H1 (cell line): ENCODE measurements at regions not wholly inside any gene's neighbourhood (a gene's known extent, or its start where the extent isn't known, plus 50 kb on each side); places are given as distances from the start of the nearest gene placed in this dataset.

ENCODE experiments used
- CTCF ChIA-PET: fragments of 300-600 bp; sonication (Branson Sonifier 250); formaldehyde crosslinking; loops from one replicate; lab custom pipeline; 2021; ENCODE audit not compliant: partially characterized antibody; lab: Charles Lee
- POLR2A ChIA-PET: fragments of 300-600 bp; sonication (Branson Sonifier 250); formaldehyde crosslinking; loops from one replicate; lab custom pipeline; 2021; ENCODE audit warnings: inconsistent platforms; ENCODE audit not compliant: partially characterized antibody; lab: Charles Lee
- DNase-seq, 2 experiments: peaks; one replicate each; pipeline versions ENCODE4 v3.0.0 to v3.0.0-alpha.2; 2010 to 2022; ENCODE audit warnings: low spot score in 2 of 2, low read depth in 1 of 2, mixed read lengths in 1 of 2
- FAIRE-seq: peaks from 2 replicates; lab custom pipeline; 2011; peaks lifted over from hg19 to GRCh38; lab: Jason Lieb, UNC
- H2AFZ ChIP-seq: 2 replicates; pipeline ENCODE4 v1.8.1; 2012; ENCODE audit warnings: low read length, inconsistent platforms
- H2AK5ac ChIP-seq: 2 replicates; pipeline ENCODE4 v1.6.1; 2013; ENCODE audit warnings: low read depth, low read length
- H2BK120ac ChIP-seq: replicated peaks from 2 replicates; pipeline ENCODE3; 2013; ENCODE audit warnings: low read depth, low read length, inconsistent platforms
- H2BK12ac ChIP-seq: 2 replicates; pipeline ENCODE4 v1.6.1; 2013; ENCODE audit warnings: low read depth, low read length
- H2BK15ac ChIP-seq: 2 replicates; pipeline ENCODE4 v1.6.1; 2013; ENCODE audit warnings: low read length
- H2BK20ac ChIP-seq: 2 replicates; pipeline ENCODE4 v1.6.1; 2013; ENCODE audit warnings: low read length
- H2BK5ac ChIP-seq: 2 replicates; pipeline ENCODE4 v1.6.1; 2013; ENCODE audit warnings: low read depth, low read length
- H3K14ac ChIP-seq: 2 replicates; pipeline ENCODE4 v1.6.1; 2013; ENCODE audit warnings: inconsistent platforms; ENCODE audit not compliant: insufficient read length
- H3K18ac ChIP-seq: 2 replicates; pipeline ENCODE4 v1.6.1; 2013; ENCODE audit warnings: low read length; ENCODE audit errors: extremely low read depth
- H3K23ac ChIP-seq: 2 replicates; pipeline ENCODE4 v1.6.1; 2013; ENCODE audit warnings: inconsistent platforms; ENCODE audit not compliant: insufficient read length
- H3K23me2 ChIP-seq: 2 replicates; pipeline ENCODE4 v1.6.1; 2013; ENCODE audit warnings: low read depth, low read length
- H3K27ac ChIP-seq: 2 replicates; pipeline ENCODE4 v1.6.1; 2011; ENCODE audit warnings: low read depth, low read length, inconsistent platforms
- H3K27me3 ChIP-seq, 4 experiments: replicated peaks in 1 of 4; 1 replicate in 1 of 4; 2 replicates in 3 of 4; pipeline versions ENCODE4 v1.6.1 to v1.8.1; 2011 to 2013; ENCODE audit warnings: low read length in 3 of 4, mild to moderate bottlenecking in 3 of 4, inconsistent platforms in 2 of 4, mixed read lengths in 2 of 4, moderate library complexity in 1 of 4; ENCODE audit not compliant: control insufficient read depth in 3 of 4, insufficient read depth in 3 of 4; ENCODE audit errors: extremely low read depth in 1 of 4
- H3K36me3 ChIP-seq, 4 experiments: 2 replicates each; pipeline versions ENCODE4 v1.6.1 to v1.8.1; 2011 to 2013; ENCODE audit warnings: mild to moderate bottlenecking in 4 of 4, low read length in 3 of 4, moderate library complexity in 2 of 4, control low read depth in 1 of 4, inconsistent platforms in 1 of 4; ENCODE audit not compliant: insufficient read depth in 4 of 4, control insufficient read depth in 2 of 4
- H3K4ac ChIP-seq: replicated peaks from 2 replicates; pipeline ENCODE3; 2013; ENCODE audit warnings: low read length, low read depth, mixed read lengths, inconsistent platforms; ENCODE audit not compliant: insufficient read length
- H3K4me1 ChIP-seq, 4 experiments: replicated peaks in 1 of 4; 1 replicate in 1 of 4; 2 replicates in 3 of 4; pipeline versions ENCODE4 v1.6.1 to v1.8.1; 2011 to 2013; ENCODE audit warnings: low read length in 3 of 4, inconsistent platforms in 2 of 4, mixed read lengths in 1 of 4; ENCODE audit not compliant: insufficient read depth in 4 of 4, control insufficient read depth in 3 of 4
- H3K4me2 ChIP-seq, 2 experiments: 2 replicates each; pipeline versions ENCODE4 v1.6.1 to v1.8.1; 2011 to 2013; ENCODE audit warnings: low read depth in 2 of 2, low read length in 2 of 2, control low read depth in 1 of 2, inconsistent platforms in 1 of 2, mild to moderate bottlenecking in 1 of 2; ENCODE audit not compliant: insufficient read depth in 1 of 2
- H3K4me3 ChIP-seq, 4 experiments: fragments of 200-600, 300-600 bp in 1 of 4; sonication (generic), shearing (Covaris generic), sonication (Bioruptor Twin) in 1 of 4; 2 replicates each; pipeline versions ENCODE4 v1.5.1 to v1.8.1; 2011 to 2016; ENCODE audit warnings: low read length in 4 of 4, low read depth in 3 of 4, control low read depth in 2 of 4, inconsistent platforms in 2 of 4, mild to moderate bottlenecking in 2 of 4, mixed read lengths in 1 of 4, moderate library complexity in 1 of 4; ENCODE audit not compliant: insufficient read depth in 2 of 4; ENCODE audit errors: extremely low read depth in 1 of 4
- H3K56ac ChIP-seq: replicated peaks from 2 replicates; pipeline ENCODE3; 2013; ENCODE audit warnings: low read depth, mild to moderate bottlenecking, mixed read lengths, low read length, inconsistent platforms; ENCODE audit not compliant: insufficient read length
- H3K79me1 ChIP-seq: 2 replicates; pipeline ENCODE4 v1.6.1; 2013; ENCODE audit warnings: low read depth, low read length, control low read depth
- H3K79me2 ChIP-seq, 2 experiments: 2 replicates each; pipeline versions ENCODE4 v1.6.1 to v1.8.1; 2012 to 2013; ENCODE audit warnings: low read length in 2 of 2, mild to moderate bottlenecking in 2 of 2, inconsistent platforms in 1 of 2; ENCODE audit not compliant: insufficient read depth in 2 of 2, control insufficient read depth in 1 of 2
- H3K9ac ChIP-seq, 4 experiments: replicated peaks in 1 of 4; 1 replicate in 1 of 4; 2 replicates in 3 of 4; pipeline versions ENCODE4 v1.6.1 to v1.8.1; 2011 to 2013; ENCODE audit warnings: low read depth in 3 of 4, low read length in 3 of 4, control low read depth in 2 of 4, mild to moderate bottlenecking in 2 of 4, moderate library complexity in 2 of 4, inconsistent platforms in 1 of 4; ENCODE audit errors: extremely low read depth in 1 of 4
- H3K9me3 ChIP-seq, 2 experiments: 2 replicates each; pipeline versions ENCODE4 v1.6.1 to v1.8.1; 2012 to 2013; ENCODE audit warnings: mild to moderate bottlenecking in 2 of 2, moderate library complexity in 2 of 2, control low read depth in 1 of 2, inconsistent platforms in 1 of 2, low read depth in 1 of 2, low read length in 1 of 2, mixed read lengths in 1 of 2; ENCODE audit not compliant: insufficient read depth in 2 of 2
- H4K20me1 ChIP-seq, 2 experiments: replicated peaks in 1 of 2; 2 replicates each; pipeline versions ENCODE3 to v1.8.1; 2011 to 2013; ENCODE audit warnings: inconsistent platforms in 2 of 2, low read length in 2 of 2, mild to moderate bottlenecking in 1 of 2; ENCODE audit not compliant: insufficient read depth in 2 of 2, control insufficient read depth in 1 of 2
- H4K5ac ChIP-seq: 2 replicates; pipeline ENCODE4 v1.6.1; 2013; ENCODE audit warnings: low read length, low read depth, mixed read lengths, inconsistent platforms; ENCODE audit not compliant: insufficient read length
- H4K8ac ChIP-seq: 2 replicates; pipeline ENCODE4 v1.8.0; 2013; ENCODE audit warnings: mild to moderate bottlenecking, moderate library complexity, low read length, inconsistent platforms; ENCODE audit not compliant: insufficient read depth; ENCODE audit errors: extremely low read depth
- H4K91ac ChIP-seq: replicated peaks from 2 replicates; pipeline ENCODE3; 2013; ENCODE audit warnings: low read length, mixed read lengths, inconsistent platforms; ENCODE audit not compliant: insufficient read length
- PHF8 ChIP-seq: fragments of 200-600 bp; sonication (generic); conservative IDR thresholded peaks from 2 replicates; pipeline ENCODE4 v1.7.1; 2012; ENCODE audit warnings: low read depth, mild to moderate bottlenecking, inconsistent platforms, low read length, moderate library complexity
- SP1 ChIP-seq: IDR thresholded peaks from 2 replicates; pipeline ENCODE4 v1.6.1; 2011; ENCODE audit warnings: low read depth, low read length
- TEAD4 ChIP-seq: IDR thresholded peaks from 2 replicates; pipeline ENCODE4 v1.6.1; 2012; ENCODE audit warnings: low read depth, low read length, inconsistent platforms, mixed read lengths
- WGBS, 2 experiments: shearing (Covaris generic) in 1 of 2; methylation state at CpG; one replicate each; pipeline versions ENCODE4 v1.1.6 to v1.1.7; 2013 to 2015; ENCODE audit warnings: low lambda C conversion rate in 2 of 2, mixed read lengths in 2 of 2, inconsistent platforms in 1 of 2, low coverage in 1 of 2, missing lambda C conversion rate in 1 of 2; ENCODE audit not compliant: insufficient replicate concordance in 2 of 2, insufficient coverage in 1 of 2, insufficient read length in 1 of 2; ENCODE audit errors: extremely low coverage in 1 of 2, missing lambda C conversion rate in 1 of 2; 5-methylcytosine and 5-hydroxymethylcytosine counted together

- no peak for FAIRE-seq
- no peak overlapping the region for H2BK12ac ChIP-seq
These were observed 381.4 kb upstream of the PROX1 start for GRCh38 chr1:213606252-213606820.

More at GRCh38 chr1:213606252-213606820, 381.4 kb upstream of the PROX1 start:
- no peak overlapping the region for H4K5ac ChIP-seq
- no peak overlapping the region for H2BK20ac ChIP-seq
- no peak for TF ChIP-seq SP1
- TF ChIP-seq PHF8: no peak
- TF ChIP-seq TEAD4: no peak
- H3K27me3 ChIP-seq: no peaks in the 10 kb centered on the region
- no peak overlapping the region for H3K4ac ChIP-seq
- H3K9ac ChIP-seq: no peak overlapping the region
- H3K14ac ChIP-seq: no peak overlapping the region
- WGBS, 2 experiments: 92% methylated on average over 5 of the region's 5 CpGs; no CpG with 5 or more reads in 1 of the 2 experiments
- no peak overlapping the region for H4K8ac ChIP-seq
- no peak overlapping the region for H2BK5ac ChIP-seq
- H3K4me3 ChIP-seq: no peak overlapping the region
- H2AFZ ChIP-seq: no peak overlapping the region
- H4K20me1 ChIP-seq: no peaks in the 10 kb centered on the region
- H3K56ac ChIP-seq: no peak overlapping the region
- H3K23ac ChIP-seq: no peak overlapping the region
- H2BK15ac ChIP-seq: no peak overlapping the region
- no peak overlapping the region for H3K27ac ChIP-seq
- no peak overlapping the region for H3K18ac ChIP-seq
- ChIA-PET CTCF (no interaction called here), POLR2A (no interaction called here)
- H3K79me2 ChIP-seq: no peaks in the 10 kb centered on the region
- no peak overlapping the region for H4K91ac ChIP-seq
- no peaks in the 10 kb centered on the region for H3K36me3 ChIP-seq
- H3K9me3 ChIP-seq: no peaks in the 10 kb centered on the region
- no peak for DNase-seq
- H3K79me1 ChIP-seq: no peaks in the 10 kb centered on the region
- H2BK120ac ChIP-seq: no peak overlapping the region
- no peak overlapping the region for H2AK5ac ChIP-seq
- H3K23me2 ChIP-seq: no peaks in the 10 kb centered on the region
- H3K4me2 ChIP-seq: no peak overlapping the region
- no peaks in the 10 kb centered on the region for H3K4me1 ChIP-seq
